Colonic mucosa (tissue), 4 donors: ENCODE measurements at regions not wholly inside any gene's neighbourhood (a gene's known extent, or its start where the extent isn't known, plus 50 kb on each side); places are given as distances from the start of the nearest gene placed in this dataset.

Experiments
- DNase-seq: peaks from one replicate; pipeline ENCODE4 v3.0.0-alpha.2; 2020
- H3K27ac ChIP-seq: fragments of 200-600 bp; one replicate; pipeline ENCODE4 v1.8.0; 2021
- H3K27me3 ChIP-seq: fragments of 200-600 bp; one replicate; pipeline ENCODE4 v1.8.0; 2021
- H3K36me3 ChIP-seq: fragments of 200-600 bp; one replicate; pipeline ENCODE4 v1.8.0; 2021
- H3K4me1 ChIP-seq: fragments of 200-600 bp; one replicate; pipeline ENCODE4 v1.8.0; 2021; ENCODE audit warnings: mild to moderate bottlenecking
- H3K4me3 ChIP-seq: fragments of 200-600 bp; one replicate; pipeline ENCODE4 v1.8.0; 2021
- H3K9ac ChIP-seq, 2 donors: one replicate each; pipeline ENCODE4 v1.7.0; 2013; ENCODE audit warnings: control low read depth in 2 of 2, low read depth in 2 of 2, low read length in 2 of 2
- H3K9me3 ChIP-seq: fragments of 200-600 bp; one replicate; pipeline ENCODE4 v1.8.0; 2021
- CTCF ChIP-seq: fragments of 200-600 bp; IDR thresholded peaks from one replicate; pipeline ENCODE4 v1.8.0; 2022; ENCODE audit warnings: antibody characterized with exemption, mild to moderate bottlenecking
- intact Hi-C: fragments of 100-400 bp; cut with DNase I; formaldehyde crosslinking; loops from one replicate; pipeline ENCODE4 v1.14.1; 2022
- donor health status: healthy.
- donor health status: DM: no; HTN: no; CAD: no.
- donor health status: DM: no; HTN: no; CAD: no.

- Histone ChIP-seq H3K9me3 (no peaks in the 10 kb centered on the region), H3K27ac (no peak overlapping the region), H3K36me3 (no peaks in the 10 kb centered on the region), H3K9ac (no peak overlapping the region), H3K27me3 (no peaks in the 10 kb centered on the region), H3K4me1 (no peaks in the 10 kb centered on the region), H3K4me3 (no peak overlapping the region)
- intact Hi-C loops = no loop called here
- no peak for DNase-seq
- TF ChIP-seq CTCF = no peak
These were observed 138.1 kb downstream of the C5orf15 start for GRCh38 chr5:133830281-133830680.

- no peaks in the 10 kb centered on the region for H3K27me3 ChIP-seq
- no peaks in the 10 kb centered on the region for H3K9me3 ChIP-seq
- no peaks in the 10 kb centered on the region for H3K4me1 ChIP-seq
- TF ChIP-seq CTCF = no peak
- intact Hi-C loops = no loop called here
- H3K4me3 ChIP-seq = no peak overlapping the region
- H3K36me3 ChIP-seq = no peaks in the 10 kb centered on the region
- no peak for DNase-seq
- H3K27ac ChIP-seq = no peak overlapping the region
- H3K9ac ChIP-seq = no peak overlapping the region
These were observed 138.6 kb downstream of the C5orf15 start for GRCh38 chr5:133829786-133830185.

DNA sequence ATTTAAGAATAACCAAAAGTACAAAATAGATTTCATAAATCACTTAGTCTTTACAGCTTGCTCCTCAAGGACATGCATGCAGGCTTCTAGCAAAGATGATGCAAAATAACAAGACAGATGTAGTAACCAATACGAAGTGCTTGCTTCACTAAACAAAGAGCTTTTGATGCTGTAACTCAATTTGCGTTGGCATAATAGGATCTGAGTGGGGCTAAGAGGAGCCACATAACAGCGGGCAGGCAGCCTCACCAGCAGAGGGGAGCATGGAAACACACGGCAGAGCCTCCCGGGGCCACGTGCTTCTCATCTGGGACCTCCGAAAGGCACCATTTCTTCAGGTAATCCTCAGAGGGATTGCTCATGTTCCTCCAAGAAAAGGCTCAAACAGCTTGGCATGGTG lies 139.7 kb downstream of the C5orf15 start:
- H3K27ac ChIP-seq = no peak overlapping the region
- intact Hi-C loops = no loop called here
- no peaks in the 10 kb centered on the region for H3K4me1 ChIP-seq
- H3K4me3 ChIP-seq = no peak overlapping the region
- no peaks in the 10 kb centered on the region for H3K27me3 ChIP-seq
- DNase-seq = no peak
- H3K9me3 ChIP-seq = no peaks in the 10 kb centered on the region
- no peak overlapping the region for H3K9ac ChIP-seq
- no peaks in the 10 kb centered on the region for H3K36me3 ChIP-seq
- no peak for TF ChIP-seq CTCF

GRCh38 chr5:133827830-133828229 lies 140.6 kb downstream of the C5orf15 start:
- no peak overlapping the region for H3K4me3 ChIP-seq
- DNase-seq = no peak
- no peaks in the 10 kb centered on the region for H3K36me3 ChIP-seq
- no peak overlapping the region for H3K27ac ChIP-seq
- no peak for TF ChIP-seq CTCF
- no peaks in the 10 kb centered on the region for H3K9me3 ChIP-seq
- intact Hi-C loops = no loop called here
- H3K9ac ChIP-seq = no peak overlapping the region
- H3K27me3 ChIP-seq = no peaks in the 10 kb centered on the region
- no peaks in the 10 kb centered on the region for H3K4me1 ChIP-seq

- no peaks in the 10 kb centered on the region for H3K4me1 ChIP-seq
- H3K36me3 ChIP-seq = no peaks in the 10 kb centered on the region
- intact Hi-C loops = no loop called here
- H3K27me3 ChIP-seq = no peaks in the 10 kb centered on the region
- no peak for TF ChIP-seq CTCF
- H3K9ac ChIP-seq = no peak overlapping the region
- no peak overlapping the region for H3K4me3 ChIP-seq
- H3K27ac ChIP-seq = no peak overlapping the region
- H3K9me3 ChIP-seq = no peaks in the 10 kb centered on the region
- no peak for DNase-seq
These were observed 141.4 kb downstream of the C5orf15 start for GRCh38 chr5:133827011-133827410.
